H9 (cell line): ENCODE measurements at regions not wholly inside any gene's neighbourhood (a gene's known extent, or its start where the extent isn't known, plus 50 kb on each side); places are given as distances from the start of the nearest gene placed in this dataset.

Experiments
- DNase-seq: peaks from one replicate; pipeline ENCODE4 v3.0.0-alpha.2; 2017
- H2AFZ ChIP-seq: one replicate; pipeline ENCODE4 v1.6.1; 2013; ENCODE audit warnings: mild to moderate bottlenecking, low read length, control low read depth, moderate library complexity
- H2AK5ac ChIP-seq: 2 replicates; pipeline ENCODE4 v1.6.1; 2013; ENCODE audit warnings: low read length, control low read depth, mixed read lengths; ENCODE audit not compliant: insufficient read length
- H2BK120ac ChIP-seq: one replicate; pipeline ENCODE4 v1.6.1; 2013; ENCODE audit warnings: low read depth, mild to moderate bottlenecking, low read length, control low read depth, inconsistent platforms; ENCODE audit not compliant: poor library complexity, severe bottlenecking
- H2BK12ac ChIP-seq: 2 replicates; pipeline ENCODE4 v1.6.1; 2013; ENCODE audit warnings: low read length, control low read depth, mixed read lengths, low read depth; ENCODE audit not compliant: insufficient read length
- H2BK15ac ChIP-seq: 2 replicates; pipeline ENCODE4 v1.6.1; 2013; ENCODE audit warnings: low read depth, low read length, control low read depth
- H2BK20ac ChIP-seq: one replicate; pipeline ENCODE4 v1.6.1; 2013; ENCODE audit warnings: low read depth, mild to moderate bottlenecking, low read length, control low read depth, inconsistent platforms; ENCODE audit not compliant: poor library complexity, severe bottlenecking
- H2BK5ac ChIP-seq: 2 replicates; pipeline ENCODE4 v1.6.1; 2013; ENCODE audit warnings: low read length, control low read depth, mixed read lengths; ENCODE audit not compliant: insufficient read length
- H3K14ac ChIP-seq: 2 replicates; pipeline ENCODE4 v1.6.1; 2013; ENCODE audit warnings: low read length, control low read depth; ENCODE audit not compliant: insufficient read depth
- H3K18ac ChIP-seq: 2 replicates; pipeline ENCODE4 v1.6.1; 2013; ENCODE audit warnings: low read depth, mild to moderate bottlenecking, mixed read lengths, low read length, control low read depth; ENCODE audit not compliant: insufficient read length
- H3K23ac ChIP-seq: 2 replicates; pipeline ENCODE4 v1.6.1; 2013; ENCODE audit warnings: low read length, control low read depth, mixed read lengths, low read depth; ENCODE audit not compliant: insufficient read length
- H3K23me2 ChIP-seq: 2 replicates; pipeline ENCODE4 v1.6.1; 2013; ENCODE audit warnings: low read depth, mild to moderate bottlenecking, mixed read lengths, low read length, control low read depth; ENCODE audit not compliant: insufficient read length, poor library complexity, severe bottlenecking
- H3K27ac ChIP-seq: 2 replicates; pipeline ENCODE4 v1.5.1; 2013; ENCODE audit warnings: low read length, control low read depth, mixed read lengths, low read depth; ENCODE audit not compliant: insufficient read length
- H3K27me3 ChIP-seq: 2 replicates; pipeline ENCODE4 v1.6.1; 2013; ENCODE audit warnings: low read length, control low read depth, inconsistent platforms; ENCODE audit not compliant: insufficient read depth
- H3K4ac ChIP-seq: 2 replicates; pipeline ENCODE4 v1.6.1; 2013; ENCODE audit warnings: low read depth, mild to moderate bottlenecking, control low read depth, inconsistent platforms, low read length, moderate library complexity
- H3K4me1 ChIP-seq: 2 replicates; pipeline ENCODE4 v1.6.1; 2013; ENCODE audit warnings: low read length, control low read depth, inconsistent platforms; ENCODE audit not compliant: insufficient read depth
- H3K4me2 ChIP-seq: 2 replicates; pipeline ENCODE4 v1.6.1; 2013; ENCODE audit warnings: low read length, control low read depth, mixed read lengths; ENCODE audit not compliant: insufficient read length, insufficient read depth
- H3K56ac ChIP-seq: 2 replicates; pipeline ENCODE4 v1.6.1; 2013; ENCODE audit warnings: low read depth, mild to moderate bottlenecking, mixed read lengths, low read length, control low read depth; ENCODE audit not compliant: insufficient read length
- H3K79me1 ChIP-seq: 2 replicates; pipeline ENCODE4 v1.6.1; 2013; ENCODE audit warnings: low read depth, mild to moderate bottlenecking, moderate library complexity, low read length, control low read depth, inconsistent platforms; ENCODE audit not compliant: insufficient read depth, poor library complexity, severe bottlenecking
- H3K79me2 ChIP-seq: 2 replicates; pipeline ENCODE4 v1.6.1; 2013; ENCODE audit warnings: low read length, control low read depth, inconsistent platforms; ENCODE audit not compliant: insufficient read depth
- H3K9ac ChIP-seq: 2 replicates; pipeline ENCODE4 v1.6.1; 2013; ENCODE audit warnings: low read length, control low read depth, mixed read lengths; ENCODE audit not compliant: insufficient read length; ENCODE audit errors: extremely low read depth
- H3K9me3 ChIP-seq: one replicate; pipeline ENCODE4 v1.6.1; 2013; ENCODE audit warnings: low read depth, low read length, inconsistent platforms; ENCODE audit not compliant: control insufficient read depth
- H3T11ph ChIP-seq: one replicate; pipeline ENCODE4 v1.6.1; 2013; ENCODE audit warnings: mild to moderate bottlenecking, low read length, control low read depth, inconsistent platforms
- H4K20me1 ChIP-seq: one replicate; pipeline ENCODE4 v1.6.1; 2013; ENCODE audit not compliant: control insufficient read depth, insufficient read length, insufficient read depth
- H4K5ac ChIP-seq: 2 replicates; pipeline ENCODE4 v1.6.1; 2013; ENCODE audit warnings: low read depth, mild to moderate bottlenecking, mixed read lengths, low read length, control low read depth; ENCODE audit not compliant: insufficient read length
- H4K8ac ChIP-seq: replicated peaks from 2 replicates; pipeline ENCODE4 v1.6.1; 2013; ENCODE audit warnings: low read length, control low read depth, mixed read lengths, low read depth; ENCODE audit not compliant: insufficient read length
- H4K91ac ChIP-seq: 2 replicates; pipeline ENCODE4 v1.6.1; 2013; ENCODE audit warnings: low read depth, mild to moderate bottlenecking, moderate library complexity, mixed read lengths, low read length, control low read depth; ENCODE audit not compliant: insufficient read length
- H3K27ac Mint-ChIP-seq, 3 experiments: 2 replicates in 2 of 3; 3 replicates in 1 of 3; pipeline ENCODE4 v1.8.0; 2020 to 2021; ENCODE audit warnings: mixed read lengths in 3 of 3, mild to moderate bottlenecking in 1 of 3, moderate library complexity in 1 of 3
- H3K27me3 Mint-ChIP-seq: 2 replicates; pipeline ENCODE4 v1.8.0; 2021; ENCODE audit warnings: low read depth, mild to moderate bottlenecking, moderate library complexity, mixed read lengths
- H3K36me3 Mint-ChIP-seq, 3 experiments: 2 replicates in 2 of 3; 3 replicates in 1 of 3; pipeline ENCODE4 v1.8.0; 2020 to 2021; ENCODE audit warnings: low read depth in 3 of 3, mixed read lengths in 3 of 3; ENCODE audit not compliant: insufficient read depth in 1 of 3
- H3K4me1 Mint-ChIP-seq, 2 experiments: 2 replicates each; pipeline ENCODE4 v1.8.0; 2020; ENCODE audit warnings: mixed read lengths in 2 of 2
- H3K4me3 Mint-ChIP-seq, 2 experiments: 2 replicates in 1 of 2; 3 replicates in 1 of 2; pipeline ENCODE4 v1.8.0; 2020 to 2021; ENCODE audit warnings: mild to moderate bottlenecking in 2 of 2, mixed read lengths in 2 of 2, moderate library complexity in 1 of 2
- H3K9me3 Mint-ChIP-seq, 2 experiments: 2 replicates in 1 of 2; 3 replicates in 1 of 2; pipeline ENCODE4 v1.8.0; 2020; ENCODE audit warnings: mild to moderate bottlenecking in 2 of 2, mixed read lengths in 2 of 2, moderate library complexity in 1 of 2
- CTCF ChIP-seq: fragments of 200-600 bp; sonication (generic); conservative IDR thresholded peaks from 3 replicates; pipeline ENCODE4 v1.8.0; 2021; ENCODE audit warnings: antibody characterized with exemption, mild to moderate bottlenecking
- WGBS: extraction: QIAGEN DNeasy Blood & Tissue Kit; methylation state at CpG from one replicate; pipeline ENCODE4 v1.1.7; 2013; ENCODE audit warnings: missing lambda C conversion rate, low lambda C conversion rate, mixed read lengths; ENCODE audit not compliant: insufficient read length; ENCODE audit errors: extremely low coverage; 5-methylcytosine and 5-hydroxymethylcytosine counted together

GRCh38 chr5:1985781-1986180 is 103.1 kb upstream of the IRX4 start:
- Mint-ChIP-seq H3K4me3 (no peak overlapping the region), H3K27me3 (peaks cover 2% of the 10 kb centered on the region), H3K36me3 (no peaks in the 10 kb centered on the region), H3K9me3 (peaks cover 2 to 3% of the 10 kb centered on the region in 2 experiments; a peak in 2 of 5 replicates), H3K27ac (no peak overlapping the region), H3K4me1 (peaks cover 5 to 16% of the 10 kb centered on the region in 2 experiments)
- Histone ChIP-seq H3K79me1 (no peaks in the 10 kb centered on the region), H3K18ac (no peak overlapping the region), H2AK5ac (no peak overlapping the region), H4K5ac (no peak overlapping the region), H3K56ac (no peak overlapping the region), H2BK12ac (no peak overlapping the region), H4K20me1 (no peaks in the 10 kb centered on the region), H4K91ac (no peak overlapping the region), H3K27ac (no peak overlapping the region), H3K79me2 (no peaks in the 10 kb centered on the region), H3K4ac (no peak overlapping the region), H3T11ph (no peak overlapping the region), H3K23me2 (no peaks in the 10 kb centered on the region), H2BK15ac (no peak overlapping the region), H3K23ac (no peak overlapping the region), H3K9ac (no peak overlapping the region), H3K4me1 (no peaks in the 10 kb centered on the region), H2BK20ac (no peak overlapping the region), H3K14ac (no peak overlapping the region; the same call in 1 of the 2 replicates), H3K9me3 (no peaks in the 10 kb centered on the region), H3K4me2 (no peak overlapping the region), H2BK120ac (no peak overlapping the region), H2BK5ac (no peak overlapping the region), H4K8ac (no peak overlapping the region), H3K27me3 (no peaks in the 10 kb centered on the region; the same call in 1 of the 2 replicates), H2AFZ (no peak overlapping the region)
- no peak for DNase-seq
- TF ChIP-seq CTCF = no peak
- WGBS = no CpG with 5 or more reads among the region's 9 CpGs
